ENCODE measurements at regions not wholly inside any gene's neighbourhood (a gene's known extent, or its start where the extent isn't known, plus 50 kb on each side); places are given as distances from the start of the nearest gene placed in this dataset.

DNA sequence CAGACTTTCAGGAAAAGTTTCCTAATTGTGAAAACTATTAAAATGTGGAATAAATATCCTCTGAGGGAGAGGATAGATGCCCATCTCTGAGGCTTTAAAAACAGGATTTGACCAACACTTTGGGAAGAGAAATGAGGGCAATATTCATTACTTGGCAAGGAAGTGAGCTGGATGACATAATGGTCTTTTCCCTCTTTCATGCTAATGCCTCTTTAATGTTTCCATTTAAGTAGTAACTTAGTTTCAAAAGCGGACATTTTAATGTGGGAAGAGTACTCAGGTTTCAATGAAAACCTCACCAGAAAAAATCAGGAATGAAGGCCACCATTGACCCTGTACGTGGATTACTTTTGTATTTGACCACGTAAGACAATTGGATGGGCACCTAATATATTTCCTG is 503.3 kb downstream of the ANKRD50 start:
- H3K4me3 Mint-ChIP-seq: no peak overlapping the region
- H3K27ac Mint-ChIP-seq: no peak overlapping the region
- H3K4me1 Mint-ChIP-seq: no peaks in the 10 kb centered on the region
- H3K36me3 Mint-ChIP-seq: no peaks in the 10 kb centered on the region
- Histone ChIP-seq H3K4me1 (ENCODE audit: control insufficient read depth in 2 of 2, insufficient read depth in 2 of 2, low read length in 2 of 2) (no peaks in the 10 kb centered on the region), H3K27me3 (ENCODE audit: control insufficient read depth in 2 of 2, insufficient read depth in 2 of 2, low read length in 2 of 2) (no peaks in the 10 kb centered on the region), H3K36me3 (ENCODE audit: control insufficient read depth in 2 of 3, insufficient read depth in 3 of 3, low read length in 3 of 3) (no peaks in the 10 kb centered on the region), H3K4me3 (ENCODE audit: low read length) (no peak overlapping the region), H3K9me3 (ENCODE audit: control insufficient read depth in 2 of 3, low read length in 3 of 3) (no peaks in the 10 kb centered on the region), H3K27ac (ENCODE audit: low read depth, low read length) (no peak overlapping the region)
- no peak for DNase-seq
- no peak for ATAC-seq
- intact Hi-C loops (cut with micrococcal nuclease): no loop called here
- CTCF ChIA-PET: no interaction called here
- H3K9me3 Mint-ChIP-seq: peaks cover 0 to 11% (median 0%) of the 10 kb centered on the region in 11 donors
- POLR2A ChIA-PET: no interaction called here
- peaks cover 0 to under 1% (median 0%) of the 10 kb centered on the region in 5 donors for H3K27me3 Mint-ChIP-seq

DNA sequence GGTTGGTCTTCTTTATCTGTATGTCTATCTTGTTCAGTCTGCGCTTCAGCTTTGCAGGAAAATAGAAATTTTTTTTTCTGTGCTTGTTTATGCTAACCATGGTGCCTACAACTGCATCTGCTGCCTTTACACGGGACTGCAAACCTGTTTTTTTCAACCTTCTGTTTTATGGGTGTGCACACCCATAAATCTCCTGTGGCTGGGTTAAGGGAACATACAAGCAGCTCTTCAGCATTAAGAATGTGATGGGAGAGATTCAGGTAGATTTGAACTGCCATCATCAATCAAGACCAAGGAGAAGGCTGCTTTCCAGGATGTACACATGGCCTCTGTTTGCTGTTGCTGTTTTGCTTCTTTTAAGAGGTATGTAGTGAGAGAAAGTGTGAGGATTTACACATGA is 502.9 kb downstream of the ANKRD50 start:
- no peaks in the 10 kb centered on the region for H3K4me1 Mint-ChIP-seq
- ATAC-seq (no peak), DNase-seq (no peak)
- Histone ChIP-seq H3K27ac (ENCODE audit: low read depth, low read length) (no peak overlapping the region), H3K36me3 (ENCODE audit: control insufficient read depth in 2 of 3, insufficient read depth in 3 of 3, low read length in 3 of 3) (no peaks in the 10 kb centered on the region), H3K27me3 (ENCODE audit: control insufficient read depth in 2 of 2, insufficient read depth in 2 of 2, low read length in 2 of 2) (no peaks in the 10 kb centered on the region), H3K4me3 (ENCODE audit: low read length) (no peak overlapping the region), H3K4me1 (ENCODE audit: control insufficient read depth in 2 of 2, insufficient read depth in 2 of 2, low read length in 2 of 2) (no peaks in the 10 kb centered on the region), H3K9me3 (ENCODE audit: control insufficient read depth in 2 of 3, low read length in 3 of 3) (no peaks in the 10 kb centered on the region)
- peaks cover 0 to 5% (median 0%) of the 10 kb centered on the region in 5 donors for H3K27me3 Mint-ChIP-seq
- H3K36me3 Mint-ChIP-seq: no peaks in the 10 kb centered on the region
- ChIA-PET POLR2A (no interaction called here), CTCF (no interaction called here)
- H3K4me3 Mint-ChIP-seq: no peak overlapping the region
- H3K9me3 Mint-ChIP-seq: peaks cover 0 to 14% (median 0%) of the 10 kb centered on the region in 11 donors
- no peak overlapping the region for H3K27ac Mint-ChIP-seq
- intact Hi-C loops (cut with micrococcal nuclease): no loop called here

DNA sequence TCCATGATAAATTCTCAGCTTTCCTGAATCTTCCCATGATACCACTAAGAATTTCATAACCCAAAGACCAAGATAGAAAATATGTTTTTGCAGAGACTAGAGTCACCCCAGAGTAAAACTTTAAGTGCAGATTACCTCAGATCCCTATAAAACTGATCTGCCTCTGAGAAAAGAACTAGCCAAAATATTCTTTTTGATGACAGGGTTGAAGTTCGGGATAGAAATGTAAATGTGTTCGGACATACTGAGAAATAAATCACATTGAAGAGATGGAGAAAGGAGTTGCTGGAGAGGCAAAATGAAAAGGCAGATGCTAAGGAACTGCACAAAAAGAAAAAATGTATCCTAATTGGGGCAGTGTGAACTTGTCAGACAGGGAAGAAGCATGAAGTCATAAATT is 501.8 kb downstream of the ANKRD50 start:
- Histone ChIP-seq H3K9me3 (ENCODE audit: control insufficient read depth in 2 of 3, low read length in 3 of 3) (no peaks in the 10 kb centered on the region), H3K4me1 (ENCODE audit: control insufficient read depth in 2 of 2, insufficient read depth in 2 of 2, low read length in 2 of 2) (no peaks in the 10 kb centered on the region), H3K4me3 (ENCODE audit: low read length) (no peak overlapping the region), H3K27ac (ENCODE audit: low read depth, low read length) (no peak overlapping the region), H3K36me3 (ENCODE audit: control insufficient read depth in 2 of 3, insufficient read depth in 3 of 3, low read length in 3 of 3) (no peaks in the 10 kb centered on the region), H3K27me3 (ENCODE audit: control insufficient read depth in 2 of 2, insufficient read depth in 2 of 2, low read length in 2 of 2) (no peaks in the 10 kb centered on the region)
- ChIA-PET POLR2A (no interaction called here), CTCF (no interaction called here)
- H3K36me3 Mint-ChIP-seq: no peaks in the 10 kb centered on the region
- H3K4me3 Mint-ChIP-seq: no peak overlapping the region
- no peak overlapping the region for H3K27ac Mint-ChIP-seq
- peaks cover 0 to 14% (median 0%) of the 10 kb centered on the region in 11 donors for H3K9me3 Mint-ChIP-seq
- intact Hi-C loops (cut with micrococcal nuclease): no loop called here
- ATAC-seq: no peak
- H3K4me1 Mint-ChIP-seq: no peaks in the 10 kb centered on the region
- DNase-seq: no peak
- peaks cover 0 to 7% (median 6%) of the 10 kb centered on the region in 5 donors for H3K27me3 Mint-ChIP-seq

DNA sequence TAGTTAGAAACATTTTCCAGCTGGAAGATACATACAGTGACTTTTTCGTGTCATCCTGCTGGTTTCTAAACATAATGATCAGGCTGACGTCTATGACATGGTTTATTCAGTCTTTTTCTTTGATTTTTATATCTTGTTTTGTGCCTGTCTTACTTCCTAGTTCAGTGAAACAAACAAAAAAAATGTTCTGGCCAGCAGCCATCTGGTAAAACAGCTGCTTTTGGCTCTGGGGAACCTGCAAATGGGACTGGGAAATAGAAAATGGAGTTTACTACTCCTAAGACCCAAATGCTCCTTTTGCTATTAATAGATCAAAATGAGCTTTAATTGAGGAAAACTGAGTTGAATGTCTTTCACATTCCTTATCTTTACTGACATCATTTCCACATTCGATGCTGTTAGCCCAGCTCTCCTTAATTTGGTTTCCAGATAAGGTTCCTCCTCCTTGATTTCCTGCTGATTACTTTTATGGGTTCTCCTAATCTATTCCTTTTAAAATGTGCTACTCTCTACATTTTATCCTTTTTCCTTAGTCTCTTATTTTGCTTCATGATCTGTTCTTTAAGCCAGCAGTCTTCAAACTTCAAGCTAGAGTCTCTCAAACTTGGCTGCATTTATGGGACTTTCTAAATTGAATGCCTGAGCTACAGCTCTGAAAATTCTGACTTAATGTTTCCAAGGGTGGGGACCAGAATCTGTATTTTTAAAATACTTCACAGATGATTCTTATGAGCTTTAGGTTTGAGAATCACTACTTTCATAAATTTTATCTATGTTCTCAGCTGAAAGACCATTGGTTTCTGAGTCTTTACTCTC is 499.5 kb downstream of the ANKRD50 start:
- intact Hi-C loops (cut with micrococcal nuclease): no loop called here
- Histone ChIP-seq H3K4me3 (ENCODE audit: low read length) (no peak overlapping the region), H3K27ac (ENCODE audit: low read depth, low read length) (no peak overlapping the region), H3K9me3 (ENCODE audit: control insufficient read depth in 2 of 3, low read length in 3 of 3) (no peaks in the 10 kb centered on the region), H3K36me3 (ENCODE audit: control insufficient read depth in 2 of 3, insufficient read depth in 3 of 3, low read length in 3 of 3) (no peaks in the 10 kb centered on the region), H3K27me3 (ENCODE audit: control insufficient read depth in 2 of 2, insufficient read depth in 2 of 2, low read length in 2 of 2) (no peaks in the 10 kb centered on the region), H3K4me1 (ENCODE audit: control insufficient read depth in 2 of 2, insufficient read depth in 2 of 2, low read length in 2 of 2) (no peaks in the 10 kb centered on the region)
- peaks cover 0 to 7% (median 6%) of the 10 kb centered on the region in 5 donors for H3K27me3 Mint-ChIP-seq
- H3K4me3 Mint-ChIP-seq: no peak overlapping the region
- no peak for ATAC-seq
- no peaks in the 10 kb centered on the region for H3K36me3 Mint-ChIP-seq
- CTCF ChIA-PET: no interaction called here
- H3K27ac Mint-ChIP-seq: no peak overlapping the region
- peaks cover 0 to 5% (median 0%) of the 10 kb centered on the region in 11 donors for H3K9me3 Mint-ChIP-seq
- H3K4me1 Mint-ChIP-seq: no peaks in the 10 kb centered on the region
- DNase-seq: no peak
- POLR2A ChIA-PET: no interaction called here

DNA sequence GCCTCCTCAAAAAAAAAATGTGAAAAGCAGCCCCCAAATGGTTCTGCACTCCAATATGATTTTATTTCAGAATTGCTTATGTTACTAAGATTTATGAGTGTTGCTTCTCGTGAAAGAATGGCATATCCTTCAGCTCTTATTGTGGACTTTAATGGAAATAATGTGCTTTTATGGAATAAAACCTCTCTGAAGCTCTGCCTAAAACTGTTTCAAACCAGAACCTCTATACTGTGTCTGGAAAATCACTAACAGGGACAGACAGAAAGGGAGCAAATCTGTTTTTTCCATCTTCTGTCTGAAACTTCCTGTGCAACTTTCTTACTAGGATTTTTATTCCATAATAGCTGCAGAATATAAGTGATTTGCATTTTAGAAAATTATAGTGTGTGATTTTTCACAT is 493.1 kb downstream of the ANKRD50 start:
- ChIA-PET POLR2A (no interaction called here), CTCF (no interaction called here)
- H3K27me3 ChIP-seq (ENCODE audit: control insufficient read depth in 2 of 2, insufficient read depth in 2 of 2, low read length in 2 of 2): no peaks in the 10 kb centered on the region
- no peaks in the 10 kb centered on the region for H3K36me3 ChIP-seq (ENCODE audit: control insufficient read depth in 2 of 3, insufficient read depth in 3 of 3, low read length in 3 of 3)
- intact Hi-C loops (cut with micrococcal nuclease): no loop called here
- Mint-ChIP-seq H3K4me3 (no peak overlapping the region), H3K4me1 (no peaks in the 10 kb centered on the region), H3K36me3 (no peaks in the 10 kb centered on the region), H3K27ac (no peak overlapping the region), H3K27me3 (peaks cover 0 to 7% (median 4%) of the 10 kb centered on the region in 5 donors), H3K9me3 (peaks cover 0 to 9% (median 0%) of the 10 kb centered on the region in 11 donors)
- ATAC-seq (no peak), DNase-seq (no peak)
- H3K4me1 ChIP-seq (ENCODE audit: control insufficient read depth in 2 of 2, insufficient read depth in 2 of 2, low read length in 2 of 2): no peaks in the 10 kb centered on the region
- H3K9me3 ChIP-seq (ENCODE audit: control insufficient read depth in 2 of 3, low read length in 3 of 3): no peaks in the 10 kb centered on the region
- H3K27ac ChIP-seq (ENCODE audit: low read depth, low read length): no peak overlapping the region
- no peak overlapping the region for H3K4me3 ChIP-seq (ENCODE audit: low read length)

DNA sequence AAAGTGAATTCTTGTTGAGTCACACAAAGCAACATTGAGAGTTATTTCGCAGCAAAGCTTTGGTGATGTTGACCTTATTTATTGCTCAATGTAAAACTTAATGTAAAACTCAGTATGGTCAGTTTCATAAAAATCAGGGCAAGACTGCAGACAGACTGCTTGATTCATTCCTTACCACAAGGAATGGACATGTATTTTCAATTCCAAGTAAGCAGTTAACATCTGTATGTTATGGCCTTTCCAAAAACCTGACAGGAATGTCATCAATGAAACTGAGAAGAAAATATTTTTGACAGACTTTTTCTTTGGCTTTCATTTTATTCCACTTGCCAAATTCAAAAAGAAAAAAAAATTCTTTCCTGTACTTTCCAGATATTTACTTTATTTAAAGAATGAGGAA is 488.3 kb downstream of the ANKRD50 start:
- Mint-ChIP-seq H3K4me1 (no peaks in the 10 kb centered on the region), H3K9me3 (peaks cover 0 to 28% (median 4%) of the 10 kb centered on the region in 11 donors), H3K4me3 (no peak overlapping the region), H3K27me3 (no peaks in the 10 kb centered on the region), H3K27ac (no peak overlapping the region), H3K36me3 (no peaks in the 10 kb centered on the region)
- H3K27ac ChIP-seq (ENCODE audit: low read depth, low read length): no peak overlapping the region
- intact Hi-C loops (cut with micrococcal nuclease): no loop called here
- ChIA-PET CTCF (no interaction called here), POLR2A (no interaction called here)
- no peaks in the 10 kb centered on the region for H3K36me3 ChIP-seq (ENCODE audit: control insufficient read depth in 2 of 3, insufficient read depth in 3 of 3, low read length in 3 of 3)
- ATAC-seq: no peak
- H3K27me3 ChIP-seq (ENCODE audit: control insufficient read depth in 2 of 2, insufficient read depth in 2 of 2, low read length in 2 of 2): no peaks in the 10 kb centered on the region
- no peaks in the 10 kb centered on the region for H3K9me3 ChIP-seq (ENCODE audit: control insufficient read depth in 2 of 3, low read length in 3 of 3)
- no peaks in the 10 kb centered on the region for H3K4me1 ChIP-seq (ENCODE audit: control insufficient read depth in 2 of 2, insufficient read depth in 2 of 2, low read length in 2 of 2)
- no peak for DNase-seq
- H3K4me3 ChIP-seq (ENCODE audit: low read length): no peak overlapping the region

DNA sequence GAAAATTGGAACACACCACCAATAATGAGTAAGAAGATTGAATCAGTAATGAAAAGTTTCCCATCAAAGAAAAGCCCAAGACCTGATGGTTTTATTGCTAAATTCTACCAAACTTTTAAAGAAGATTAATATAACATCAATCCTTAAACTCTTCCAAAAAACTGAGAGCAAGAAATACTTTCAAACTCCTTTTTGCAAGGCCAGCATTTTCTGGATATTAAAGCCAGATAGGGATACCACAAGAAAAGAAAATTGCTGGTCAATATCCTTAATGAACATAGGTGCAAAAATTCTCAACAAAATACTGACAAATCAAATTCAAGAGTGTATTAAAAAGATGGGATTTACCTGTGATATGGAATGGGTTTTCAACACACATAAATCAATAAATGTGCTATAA is 484.6 kb downstream of the ANKRD50 start:
- intact Hi-C loops (cut with micrococcal nuclease): no loop called here

More for the DNA sequence above, 484.6 kb downstream of the ANKRD50 start:
- Mint-ChIP-seq H3K27me3 (no peaks in the 10 kb centered on the region), H3K9me3 (peaks cover 0 to 29% (median 4%) of the 10 kb centered on the region in 11 donors), H3K4me1 (no peaks in the 10 kb centered on the region), H3K36me3 (no peaks in the 10 kb centered on the region), H3K27ac (no peak overlapping the region), H3K4me3 (no peak overlapping the region)
- Histone ChIP-seq H3K36me3 (ENCODE audit: control insufficient read depth in 2 of 3, insufficient read depth in 3 of 3, low read length in 3 of 3) (no peaks in the 10 kb centered on the region), H3K27me3 (ENCODE audit: control insufficient read depth in 2 of 2, insufficient read depth in 2 of 2, low read length in 2 of 2) (no peaks in the 10 kb centered on the region), H3K27ac (ENCODE audit: low read depth, low read length) (no peak overlapping the region), H3K9me3 (ENCODE audit: control insufficient read depth in 2 of 3, low read length in 3 of 3) (no peaks in the 10 kb centered on the region), H3K4me3 (ENCODE audit: low read length) (no peak overlapping the region), H3K4me1 (ENCODE audit: control insufficient read depth in 2 of 2, insufficient read depth in 2 of 2, low read length in 2 of 2) (no peaks in the 10 kb centered on the region)
- no peak for ATAC-seq
- DNase-seq: no peak
- POLR2A ChIA-PET: no interaction called here
- CTCF ChIA-PET: no interaction called here

Data from naive thymus-derived CD4-positive, alpha-beta T cell (primary cell).